ENCODE measurements at regions not wholly inside any gene's neighbourhood (a gene's known extent, or its start where the extent isn't known, plus 50 kb on each side); places are given as distances from the start of the nearest gene placed in this dataset.

DNA sequence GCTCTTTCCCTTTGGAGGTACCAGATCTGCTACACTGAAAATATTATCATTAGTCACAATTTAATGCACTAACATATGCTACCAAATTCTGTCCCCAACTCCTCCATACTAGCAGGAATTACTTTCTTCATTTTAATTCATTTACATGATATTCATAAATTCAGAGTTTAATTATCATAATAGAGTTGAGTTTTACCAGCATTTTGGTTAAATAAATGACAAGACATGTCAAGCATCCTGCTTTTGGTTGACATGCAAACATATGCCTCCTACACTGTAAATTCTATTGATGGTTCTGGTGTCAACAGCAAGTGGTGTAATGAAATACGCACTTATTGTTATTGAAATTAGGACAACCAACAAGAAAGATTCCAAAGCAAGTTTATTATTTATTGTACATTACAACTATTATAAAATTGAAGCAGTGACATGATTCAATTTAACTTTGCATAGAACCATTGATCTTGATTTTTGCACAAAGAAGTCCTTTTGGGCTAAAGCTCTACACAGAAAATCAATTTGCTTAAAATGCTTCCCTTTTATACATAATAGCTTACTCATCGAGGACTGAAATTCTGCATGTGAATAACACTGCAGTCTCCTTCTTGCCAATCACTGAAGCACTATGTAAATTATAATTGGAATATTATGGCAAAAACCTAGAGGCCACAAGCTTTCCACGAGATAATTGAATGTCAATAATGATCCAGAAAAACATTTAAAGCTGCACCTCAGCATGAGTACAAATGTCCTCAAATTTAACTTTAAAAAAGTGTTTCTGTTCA lies 728.6 kb upstream of the ADGRL2 start:
- no peak overlapping the region for H2BK12ac ChIP-seq (ENCODE audit: low read depth, low read length)
- CTCF ChIA-PET (ENCODE audit: partially characterized antibody): no interaction called here
- TF ChIP-seq CTBP2 (IDR thresholded peaks at IDR 0.05; ENCODE audit: borderline replicate concordance, insufficient read depth, insufficient read length, low read length) (no peak), SRF (IDR thresholded peaks at IDR 0.05; ENCODE audit: low read depth, low read length) (no peak), ZNF274 (IDR thresholded peaks at IDR 0.05; ENCODE audit: borderline replicate concordance, extremely low read depth, low read length) (no peak), RFX5 (IDR thresholded peaks at IDR 0.05; ENCODE audit: borderline replicate concordance, low read depth, low read length) (no peak), CREB1 (IDR thresholded peaks at IDR 0.05) (no peak), TEAD4 (IDR thresholded peaks at IDR 0.05; ENCODE audit: low read depth, low read length) (no peak), KDM5A (IDR thresholded peaks at IDR 0.05; ENCODE audit: low read length) (no peak), CBX8 (IDR thresholded peaks at IDR 0.05; ENCODE audit: borderline replicate concordance, low read depth, low read length) (no peak), BCL11A (IDR thresholded peaks at IDR 0.05; ENCODE audit: low read depth in 2 of 2, low read length in 2 of 2) (no peak), NANOG (IDR thresholded peaks at IDR 0.05; ENCODE audit: insufficient read depth, low read depth, low read length, poor library complexity, severe bottlenecking) (no peak)
- TF ChIP-seq, protein P1, sequence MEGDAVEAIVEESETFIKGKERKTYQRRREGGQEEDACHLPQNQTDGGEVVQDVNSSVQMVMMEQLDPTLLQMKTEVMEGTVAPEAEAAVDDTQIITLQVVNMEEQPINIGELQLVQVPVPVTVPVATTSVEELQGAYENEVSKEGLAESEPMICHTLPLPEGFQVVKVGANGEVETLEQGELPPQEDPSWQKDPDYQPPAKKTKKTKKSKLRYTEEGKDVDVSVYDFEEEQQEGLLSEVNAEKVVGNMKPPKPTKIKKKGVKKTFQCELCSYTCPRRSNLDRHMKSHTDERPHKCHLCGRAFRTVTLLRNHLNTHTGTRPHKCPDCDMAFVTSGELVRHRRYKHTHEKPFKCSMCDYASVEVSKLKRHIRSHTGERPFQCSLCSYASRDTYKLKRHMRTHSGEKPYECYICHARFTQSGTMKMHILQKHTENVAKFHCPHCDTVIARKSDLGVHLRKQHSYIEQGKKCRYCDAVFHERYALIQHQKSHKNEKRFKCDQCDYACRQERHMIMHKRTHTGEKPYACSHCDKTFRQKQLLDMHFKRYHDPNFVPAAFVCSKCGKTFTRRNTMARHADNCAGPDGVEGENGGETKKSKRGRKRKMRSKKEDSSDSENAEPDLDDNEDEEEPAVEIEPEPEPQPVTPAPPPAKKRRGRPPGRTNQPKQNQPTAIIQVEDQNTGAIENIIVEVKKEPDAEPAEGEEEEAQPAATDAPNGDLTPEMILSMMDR (IDR thresholded peaks at IDR 0.05; ENCODE audit: control extremely low read depth in 1 of 3, insufficient read depth in 1 of 3, low read depth in 1 of 3, low read length in 3 of 3): no peak

More for the DNA sequence above, 728.6 kb upstream of the ADGRL2 start:
- no peaks in the 10 kb centered on the region for H3K79me1 ChIP-seq (ENCODE audit: low read depth, low read length)
- H3K23ac ChIP-seq (ENCODE audit: insufficient read length): no peak overlapping the region
- no peak overlapping the region for H2AK5ac ChIP-seq (ENCODE audit: low read depth, low read length)
- no peak for FAIRE-seq
- H3K4ac ChIP-seq (replicated peaks; ENCODE audit: insufficient read length, low read depth, low read length): no peak overlapping the region
- no peaks in the 10 kb centered on the region for H4K20me1 ChIP-seq (replicated peaks in 1 of 2; ENCODE audit: control insufficient read depth in 1 of 2, insufficient read depth in 2 of 2, low read length in 2 of 2)
- DNase-seq (ENCODE audit: low read depth in 1 of 2, low spot score in 2 of 2): no peak
- H2BK20ac ChIP-seq (ENCODE audit: low read length): no peak overlapping the region
- H4K91ac ChIP-seq (replicated peaks; ENCODE audit: insufficient read length, low read length): no peak overlapping the region
- no peak overlapping the region for H3K18ac ChIP-seq (ENCODE audit: extremely low read depth, low read length)
- H2AFZ ChIP-seq (ENCODE audit: low read length): no peak overlapping the region
- POLR2A ChIA-PET (ENCODE audit: partially characterized antibody): no interaction called here
- no peaks in the 10 kb centered on the region for H3K27me3 ChIP-seq (replicated peaks in 1 of 4; ENCODE audit: control insufficient read depth in 3 of 4, extremely low read depth in 1 of 4, insufficient read depth in 3 of 4, low read length in 3 of 4)
- no peaks in the 10 kb centered on the region for H3K79me2 ChIP-seq (ENCODE audit: control insufficient read depth in 1 of 2, insufficient read depth in 2 of 2, low read length in 2 of 2)
- no peak overlapping the region for H3K27ac ChIP-seq (ENCODE audit: low read depth, low read length)
- no peak overlapping the region for H2BK120ac ChIP-seq (replicated peaks; ENCODE audit: low read depth, low read length)
- no peak overlapping the region for H2BK5ac ChIP-seq (ENCODE audit: low read depth, low read length)
- H4K8ac ChIP-seq (ENCODE audit: extremely low read depth, insufficient read depth, low read length): no peak overlapping the region
- no peak overlapping the region for H3K4me3 ChIP-seq (ENCODE audit: extremely low read depth in 1 of 4, insufficient read depth in 2 of 4, low read depth in 3 of 4, low read length in 4 of 4)
- no peaks in the 10 kb centered on the region for H3K23me2 ChIP-seq (ENCODE audit: low read depth, low read length)
- H3K4me1 ChIP-seq (replicated peaks in 1 of 4; ENCODE audit: control insufficient read depth in 3 of 4, insufficient read depth in 4 of 4, low read length in 3 of 4): peaks cover 0 to 6% (median 1%) of the 10 kb centered on the region in 4 experiments; a peak in 2 of 7 replicates
- no peaks in the 10 kb centered on the region for H3K36me3 ChIP-seq (ENCODE audit: control insufficient read depth in 2 of 4, insufficient read depth in 4 of 4, low read length in 3 of 4)
- H3K4me2 ChIP-seq (ENCODE audit: insufficient read depth in 1 of 2, low read depth in 2 of 2, low read length in 2 of 2): no peak overlapping the region
- WGBS, 2 experiments (ENCODE audit: extremely low coverage in 1 of 2, insufficient coverage in 1 of 2, insufficient read length in 1 of 2, insufficient replicate concordance in 2 of 2, low coverage in 1 of 2, low lambda C conversion rate in 2 of 2, missing lambda C conversion rate in 1 of 2): 65% methylated on average over 3 of the region's 3 CpGs; no CpG with 5 or more reads in 1 of the 2 experiments
- no peak overlapping the region for H3K9ac ChIP-seq (replicated peaks in 1 of 4; ENCODE audit: extremely low read depth in 1 of 4, low read depth in 3 of 4, low read length in 3 of 4)
- H2BK15ac ChIP-seq (ENCODE audit: low read length): no peak overlapping the region
- no peak overlapping the region for H4K5ac ChIP-seq (ENCODE audit: insufficient read length, low read depth, low read length)
- H3K9me3 ChIP-seq (ENCODE audit: insufficient read depth in 2 of 2, low read depth in 1 of 2, low read length in 1 of 2): no peaks in the 10 kb centered on the region
- H3K56ac ChIP-seq (replicated peaks; ENCODE audit: insufficient read length, low read depth, low read length): no peak overlapping the region
- no peak overlapping the region for H3K14ac ChIP-seq (ENCODE audit: insufficient read length)

All from H1 (cell line).